Stimulated activated CD4-positive, alpha-beta T cell treated with anti-CD3 and anti-CD28 coated beads, TNF-alpha, amount 100 ng/mL, for 48 hours (primary cell): ENCODE measurements at regions not wholly inside any gene's neighbourhood (a gene's known extent, or its start where the extent isn't known, plus 50 kb on each side); places are given as distances from the start of the nearest gene placed in this dataset.
"Not testable (repeated sequence)": the region's sequence is repeated elsewhere in the genome, so short reads cannot be mapped to it uniquely, and the experiment has no call there.

ENCODE experiments used
- DNase-seq, 3 donors: peaks; one replicate each; pipeline ENCODE4 v3.0.0-alpha.2; 2020; ENCODE audit warnings: low read depth in 3 of 3

DNA sequence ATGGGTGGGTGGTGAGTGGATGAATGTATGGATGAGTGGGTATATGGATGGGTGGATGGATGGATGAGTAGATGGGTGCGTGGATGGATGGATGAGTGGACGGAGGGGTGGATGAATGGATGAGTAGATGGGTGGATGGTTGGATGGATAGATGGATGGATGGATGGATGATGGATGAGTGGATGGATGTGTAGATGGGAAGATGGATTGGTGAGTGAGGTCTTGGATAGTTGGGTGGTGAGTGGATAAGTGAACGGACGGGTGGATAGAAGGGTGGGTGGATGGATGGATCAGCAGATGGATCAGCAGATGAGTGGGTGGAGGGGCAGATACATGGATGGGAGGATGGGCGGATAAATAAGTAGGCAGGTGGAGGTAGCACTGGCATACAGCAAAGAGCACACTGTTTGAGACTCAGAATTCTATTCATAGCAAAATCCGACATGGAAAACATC is 163.5 kb downstream of the C9orf50 start:
- no peak for DNase-seq

DNA sequence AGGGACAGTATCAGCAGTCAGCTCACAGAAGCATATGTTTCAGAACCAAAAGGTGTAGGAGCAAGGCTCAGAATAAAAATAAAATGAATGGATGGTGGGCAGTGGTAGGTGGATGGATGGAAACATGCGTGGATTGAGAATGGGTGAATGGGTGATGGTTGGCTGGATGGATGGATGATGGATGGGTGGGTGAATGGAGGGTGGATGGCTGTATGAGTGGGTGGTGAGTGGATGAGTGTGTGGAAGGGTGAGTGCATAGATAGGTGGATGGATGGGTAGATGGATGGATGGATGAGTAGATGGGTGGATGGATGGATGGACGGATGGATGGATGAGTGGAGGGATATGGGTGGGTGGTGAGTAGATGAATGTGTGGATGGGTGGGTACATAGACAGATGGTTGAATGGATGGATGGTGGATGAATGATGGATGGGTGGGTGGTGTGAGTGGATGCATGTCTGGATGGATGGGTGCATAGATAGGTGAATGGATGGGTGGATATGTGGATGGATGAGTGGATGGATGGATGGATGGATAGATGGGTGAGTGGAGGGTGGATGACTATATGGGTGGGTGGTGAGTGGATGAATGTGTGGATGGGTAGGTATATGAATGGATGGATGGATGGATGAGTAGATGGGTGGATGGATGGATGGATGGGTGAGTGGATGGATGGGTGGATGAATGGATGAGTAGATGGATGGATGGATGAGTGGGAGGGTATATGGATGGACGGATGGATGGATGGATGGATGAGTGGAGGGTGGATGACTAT is 164.2 kb downstream of the C9orf50 start:
- no peak for DNase-seq

DNA sequence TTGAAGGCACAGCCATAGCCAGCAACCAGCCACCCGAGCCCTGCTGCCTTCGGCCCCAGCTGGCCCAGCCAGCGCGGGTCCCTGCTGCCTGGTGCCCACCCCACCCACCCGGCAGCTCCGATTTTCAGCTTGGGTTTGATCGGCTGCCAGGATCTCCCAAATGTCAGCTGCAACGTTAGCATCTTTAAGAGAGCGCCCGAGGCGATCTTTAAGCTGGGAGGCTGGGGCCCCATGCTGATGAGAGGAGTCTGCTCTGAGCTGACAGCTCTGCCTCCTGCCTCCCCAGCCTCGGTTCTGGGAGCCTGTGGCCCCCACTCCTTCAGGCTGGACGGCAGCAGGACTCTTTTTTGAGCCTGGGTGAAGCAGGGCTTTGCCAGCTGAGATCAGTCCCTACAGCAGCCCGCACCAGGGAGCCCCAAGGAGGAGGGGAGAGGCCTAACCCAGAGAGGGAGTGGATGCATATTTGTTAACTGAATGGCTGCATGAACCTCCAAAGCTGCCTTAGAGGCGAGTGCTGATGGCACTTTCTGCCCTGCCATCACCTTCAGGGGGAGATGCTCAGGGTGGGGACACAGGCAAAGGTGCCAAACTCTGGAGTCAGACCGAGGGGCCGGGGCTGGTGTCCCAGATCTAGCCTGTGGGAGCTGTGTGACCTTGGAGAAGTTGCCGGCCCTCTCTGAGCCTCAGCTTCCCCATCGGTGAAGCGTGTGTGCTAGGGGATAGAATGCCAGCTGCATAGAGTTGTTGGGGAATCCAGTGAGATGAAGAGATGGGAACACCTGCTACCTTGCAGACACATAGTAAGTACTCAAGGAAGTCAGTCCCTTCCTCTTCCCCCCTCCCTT is 165.5 kb downstream of the C9orf50 start:
- DNase-seq, result no peak

DNA sequence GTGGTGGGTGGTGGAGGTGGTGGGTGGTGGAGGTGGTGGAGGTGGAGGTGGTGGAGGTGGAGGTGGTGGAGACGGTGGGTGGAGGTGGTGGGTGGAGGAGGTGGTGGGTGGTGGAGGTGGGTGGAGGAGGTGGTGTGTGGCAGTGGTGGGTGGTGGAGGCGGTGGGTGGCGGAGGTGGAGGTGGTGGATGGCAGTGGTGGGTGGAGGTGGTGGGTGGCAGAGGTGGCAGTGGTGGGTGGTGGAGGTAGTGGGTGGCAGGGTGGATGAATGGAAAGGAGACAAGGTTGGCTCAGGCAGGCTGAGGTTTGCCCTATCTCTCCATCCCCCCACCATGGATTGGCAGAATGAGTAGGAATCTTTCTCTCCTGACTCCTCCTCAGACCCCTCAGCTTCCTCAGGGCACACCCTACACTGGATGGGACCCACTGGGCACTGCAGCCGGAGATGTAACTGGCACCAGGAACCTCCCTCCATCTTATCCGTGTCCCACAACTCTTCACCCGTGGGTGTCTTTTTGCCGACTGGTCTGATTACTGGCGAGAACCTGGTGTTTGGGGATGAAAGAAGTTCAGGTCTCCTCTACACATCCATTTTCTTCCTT is 166.3 kb downstream of the C9orf50 start:
- no peak for DNase-seq

DNA sequence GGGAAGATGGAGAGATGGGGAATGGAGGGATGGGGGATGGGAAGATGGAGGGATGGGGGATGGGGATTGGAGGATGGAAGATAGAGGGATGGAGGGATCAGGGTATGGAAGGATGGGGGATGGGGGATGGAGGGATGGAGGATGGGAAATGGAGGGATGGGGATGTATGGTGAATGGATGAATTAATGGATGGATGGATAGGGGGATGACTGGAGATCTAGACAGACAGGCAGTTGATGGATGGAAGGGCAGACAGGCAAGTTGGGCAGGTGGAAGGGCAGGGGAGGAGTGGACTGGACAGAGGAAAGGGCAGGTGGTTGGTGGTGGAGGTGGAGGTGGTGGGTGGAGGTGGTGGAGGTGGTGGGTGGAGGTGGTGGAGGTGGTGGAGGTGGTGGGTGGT is 167.2 kb downstream of the C9orf50 start:
- DNase-seq, result no peak

DNA sequence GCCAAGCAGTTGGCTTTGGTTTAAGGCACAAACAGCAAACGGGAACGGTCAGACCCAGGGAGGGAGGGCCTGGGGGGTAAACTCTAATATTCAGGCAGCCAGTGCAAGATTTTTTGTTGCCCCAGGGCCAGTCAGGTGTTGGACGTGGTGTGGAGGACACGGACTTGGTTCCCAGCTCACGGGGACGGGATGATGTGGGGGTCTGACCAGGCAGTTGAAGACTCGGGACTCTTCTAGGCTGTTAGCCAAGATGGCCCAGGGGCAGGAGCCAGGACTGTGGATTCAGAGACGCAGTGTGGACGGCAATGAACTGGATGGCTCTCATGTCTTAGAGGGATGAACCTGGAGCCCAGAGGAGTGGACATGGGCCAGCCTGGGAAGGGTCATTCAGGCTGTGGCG is 169.2 kb downstream of the C9orf50 start:
- no peak for DNase-seq

DNA sequence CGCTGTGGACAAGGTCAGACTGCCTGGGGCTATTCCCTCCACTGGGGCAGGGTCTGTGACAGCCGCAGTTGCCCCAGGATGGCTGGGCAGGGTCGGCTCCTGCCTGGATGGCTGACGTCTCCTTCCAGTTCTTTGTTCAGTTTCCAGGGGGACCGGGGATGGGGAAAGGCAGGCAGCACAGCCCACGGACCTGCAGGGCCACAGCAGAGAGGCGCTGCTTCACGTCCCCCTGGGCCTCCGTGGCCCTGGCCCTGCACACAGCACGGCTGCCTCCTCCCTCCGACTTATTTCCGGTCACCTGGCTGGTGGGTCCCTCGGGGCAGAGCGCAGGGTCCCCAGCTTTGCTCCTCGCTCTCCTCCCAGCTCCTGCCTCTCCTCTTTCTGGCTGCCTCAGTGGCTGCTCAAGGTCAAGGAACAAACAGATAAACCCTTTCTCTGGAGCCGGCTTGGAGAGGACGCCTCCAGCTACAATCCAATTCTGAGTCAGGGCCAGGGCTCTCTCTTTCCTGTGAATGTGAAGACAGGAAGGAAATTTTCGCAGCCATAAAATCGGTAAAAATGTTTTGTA is 169.7 kb downstream of the C9orf50 start:
- DNase-seq, result no peak

DNA sequence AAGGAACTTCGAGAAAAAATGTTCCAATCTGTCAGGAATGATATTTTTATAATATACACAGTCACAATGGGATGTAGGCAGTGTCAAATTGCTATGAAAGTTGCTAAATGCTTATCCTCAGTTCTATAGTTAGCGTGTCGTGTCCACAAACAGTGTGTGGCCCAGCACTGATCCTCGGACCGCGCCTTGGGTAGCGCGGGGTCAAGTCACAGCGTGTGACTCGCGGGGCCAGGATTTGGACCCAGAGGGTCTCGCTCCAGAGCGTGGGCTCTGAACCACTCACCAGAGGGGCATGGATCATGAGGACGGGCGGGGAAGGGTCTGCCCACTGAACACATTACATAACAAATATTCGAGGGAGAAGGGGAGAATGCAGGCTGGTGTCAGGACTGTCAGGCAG is 171.8 kb downstream of the C9orf50 start:
- no peak for DNase-seq

DNA sequence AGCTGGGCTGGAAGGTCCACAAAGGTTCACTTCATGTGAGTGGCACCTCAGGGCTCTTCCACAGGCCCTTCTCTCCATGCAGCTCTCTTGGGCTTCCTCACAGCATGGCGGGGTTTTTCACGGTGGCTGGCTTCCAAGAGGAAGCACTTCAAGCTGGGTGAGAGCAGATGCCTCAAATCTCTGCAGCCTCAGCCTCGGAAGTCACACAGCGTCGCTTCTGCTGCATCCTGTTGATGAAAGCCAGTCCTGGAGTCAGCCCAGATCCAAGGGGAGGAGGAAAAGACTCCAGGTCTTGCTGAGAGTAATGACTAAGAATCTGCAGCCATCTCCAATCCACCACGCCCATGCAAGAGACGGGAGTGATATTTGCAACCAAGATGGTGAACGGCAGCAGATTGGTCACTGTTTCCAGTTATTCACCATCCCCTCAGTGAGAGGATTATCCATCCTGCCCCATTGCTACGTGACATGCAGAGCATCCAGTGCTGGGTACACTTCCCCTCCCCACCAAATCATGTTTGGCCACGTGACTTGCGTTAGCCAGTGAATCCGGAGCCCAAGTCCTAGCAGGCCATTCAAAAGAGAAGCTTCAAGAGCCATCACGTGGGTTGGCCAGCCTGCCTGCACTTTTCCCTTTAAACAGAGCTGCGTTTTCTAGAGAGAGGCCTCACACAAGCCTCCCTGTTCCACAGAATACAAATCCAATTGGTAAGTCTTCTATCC is 173.9 kb downstream of the C9orf50 start:
- DNase-seq, result no peak

DNA sequence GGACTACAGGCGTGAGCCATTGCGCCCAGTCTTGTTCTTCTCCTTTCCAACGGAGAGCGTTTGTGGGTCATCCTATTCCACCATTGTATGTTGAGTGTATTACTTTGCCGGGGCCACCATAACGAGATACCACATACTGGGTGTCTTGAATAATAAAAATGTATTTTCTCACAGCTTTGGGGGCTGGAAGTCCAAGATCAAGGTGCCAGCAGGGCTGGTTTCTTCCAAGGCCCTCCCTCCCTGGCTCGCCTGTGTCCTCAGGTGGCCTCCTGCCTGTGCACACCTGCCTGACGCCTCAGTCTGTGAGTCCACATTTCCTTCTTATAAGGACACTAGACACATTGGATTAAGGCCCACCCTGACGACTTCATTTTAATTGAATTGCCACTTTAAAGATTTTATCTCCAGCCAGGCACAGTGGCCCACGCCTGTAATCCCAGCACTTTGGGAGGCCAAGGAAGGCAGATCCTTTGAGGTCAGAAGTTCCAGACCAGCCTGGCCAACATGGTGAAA is 175.1 kb downstream of the C9orf50 start:
- DNase-seq, result no peak

DNA sequence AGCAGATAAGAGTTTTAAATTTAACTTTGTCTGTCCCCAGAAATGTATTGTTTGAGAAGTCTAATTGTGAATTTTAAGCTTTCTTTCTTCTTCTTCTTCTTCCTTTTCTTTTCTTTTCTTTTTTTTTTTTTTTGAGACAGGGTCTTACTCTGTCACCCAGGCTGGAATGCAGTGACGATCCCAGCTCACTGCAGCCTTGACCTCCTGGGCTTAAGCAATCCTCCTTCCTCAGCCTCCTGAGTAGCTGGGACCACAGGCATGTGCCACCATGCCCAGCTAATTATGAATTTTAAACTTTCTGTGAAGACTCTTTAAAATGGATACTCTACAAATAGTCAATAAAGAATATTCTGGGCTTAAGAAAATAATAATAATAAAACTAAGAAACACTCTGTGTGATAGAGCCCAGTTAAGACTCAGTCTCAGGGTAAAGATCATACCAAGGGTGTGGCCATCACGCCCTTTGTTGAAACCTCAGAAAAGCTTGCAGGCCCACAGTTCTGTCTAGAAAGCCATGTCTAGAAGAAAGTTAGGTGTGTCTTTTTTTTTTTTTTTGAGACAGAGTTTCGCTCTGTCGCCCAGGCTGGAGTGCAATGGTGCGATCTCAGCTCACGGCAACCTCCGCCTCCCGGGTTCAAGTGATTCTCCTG is 177.3 kb downstream of the C9orf50 start:
- DNase-seq, result not testable (repeated sequence)

DNA sequence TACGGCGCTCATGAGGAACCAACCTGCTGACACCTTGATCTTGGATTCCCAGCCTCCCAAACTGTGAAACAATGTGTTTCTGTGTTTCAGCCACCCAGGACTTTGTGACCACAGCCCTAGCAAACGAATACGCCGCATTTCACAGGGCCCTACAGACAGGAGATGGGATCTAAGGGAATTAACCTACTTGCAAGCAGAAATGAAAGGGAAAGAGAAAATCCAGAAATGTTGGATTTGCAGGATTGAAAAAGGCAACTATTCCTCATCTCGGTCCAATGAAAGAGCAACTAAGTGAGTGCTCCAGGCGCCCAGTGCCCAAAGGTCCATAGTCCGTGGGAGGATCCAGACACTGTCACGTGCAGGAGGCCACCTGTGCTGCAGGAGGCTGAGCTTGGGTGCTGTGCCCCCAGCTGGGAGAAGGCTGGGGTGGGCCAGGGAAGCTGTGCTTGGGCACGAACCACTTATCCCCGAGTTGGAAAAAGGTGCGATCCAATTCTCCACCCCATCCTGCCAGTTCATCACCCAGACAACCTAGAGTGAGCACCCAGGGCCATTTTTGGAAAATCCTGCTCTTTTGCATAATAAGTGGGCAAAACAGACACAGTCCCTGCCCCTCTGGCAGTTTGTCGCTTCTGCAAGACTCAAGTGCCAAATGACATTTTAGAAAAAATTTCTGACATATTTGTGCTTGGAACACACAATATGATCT is 177.9 kb downstream of the C9orf50 start:
- no peak for DNase-seq

DNA sequence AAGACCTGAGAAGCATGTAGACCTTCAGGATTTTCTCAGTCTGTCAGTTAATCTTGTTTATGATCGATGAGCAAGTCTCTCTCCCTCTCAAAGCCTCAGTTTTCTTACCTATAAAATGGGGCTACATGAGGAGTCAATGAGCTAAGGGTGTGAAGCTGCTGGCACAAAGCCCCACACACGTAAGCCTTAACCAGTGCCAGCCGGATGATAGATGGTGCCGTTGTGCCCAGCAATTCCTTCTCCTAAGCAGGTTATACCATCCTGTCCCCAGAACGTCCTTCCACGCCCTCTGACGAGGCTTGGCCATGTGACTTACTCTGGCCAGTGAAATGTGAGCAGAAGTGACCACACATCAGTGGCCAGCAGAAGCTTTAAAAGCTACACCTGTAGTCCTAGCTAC is 179.0 kb downstream of the C9orf50 start:
- DNase-seq, result no peak

DNA sequence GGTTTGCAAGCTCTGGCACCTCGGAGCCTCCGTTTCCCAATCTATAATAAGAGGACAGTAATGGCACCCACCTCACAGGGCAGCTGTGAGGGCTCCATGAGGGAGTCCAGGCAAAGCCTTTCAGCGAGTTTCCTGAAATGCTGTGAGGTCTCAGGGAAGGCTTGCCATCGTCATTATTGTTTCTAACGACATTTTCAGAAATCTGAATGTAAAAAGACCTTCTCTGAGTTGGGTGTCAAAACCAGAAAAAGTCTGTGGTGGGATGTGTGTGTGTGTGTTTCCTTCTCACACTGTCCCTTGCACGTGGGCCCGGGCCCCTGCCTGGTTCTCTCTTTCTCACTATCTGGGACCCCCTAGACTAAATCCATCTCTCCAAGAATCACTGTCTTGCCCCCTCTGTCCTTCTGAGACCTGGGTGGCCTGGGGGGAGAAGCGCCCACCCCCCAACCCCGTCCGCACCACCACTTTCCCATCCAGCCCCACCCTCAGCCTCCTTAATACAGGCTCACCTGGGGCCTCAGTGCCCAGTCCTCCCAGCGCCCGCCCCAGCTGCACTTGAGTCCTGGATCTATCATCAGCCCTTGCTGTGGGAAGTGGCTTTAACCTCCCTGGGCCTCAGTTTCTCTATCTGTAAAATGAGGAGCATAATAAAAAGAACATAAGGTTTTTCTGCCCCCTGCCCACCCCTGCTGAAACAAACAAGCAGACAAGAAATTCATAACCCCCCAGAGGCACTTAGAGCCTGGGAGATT is 180.3 kb downstream of the C9orf50 start:
- no peak for DNase-seq

DNA sequence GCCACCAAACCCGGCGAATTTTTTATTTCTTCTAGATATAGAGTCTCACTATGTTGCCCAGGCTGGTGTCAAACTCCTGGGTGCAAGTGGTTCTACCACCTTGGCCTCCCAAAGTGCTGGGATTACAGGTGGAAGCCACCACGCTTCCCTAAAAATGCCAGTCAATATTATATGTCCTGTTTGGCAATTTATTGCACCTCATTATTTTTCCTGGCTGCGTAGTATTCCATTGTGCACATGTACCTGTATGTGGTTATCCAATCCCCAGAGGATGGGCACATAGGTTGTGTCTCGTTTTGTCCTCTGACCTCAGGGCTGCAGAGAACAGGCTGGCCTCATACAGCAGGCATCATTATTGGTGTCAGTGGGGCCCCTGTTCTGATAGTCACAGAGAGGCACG is 181.7 kb downstream of the C9orf50 start:
- DNase-seq, result no peak

DNA sequence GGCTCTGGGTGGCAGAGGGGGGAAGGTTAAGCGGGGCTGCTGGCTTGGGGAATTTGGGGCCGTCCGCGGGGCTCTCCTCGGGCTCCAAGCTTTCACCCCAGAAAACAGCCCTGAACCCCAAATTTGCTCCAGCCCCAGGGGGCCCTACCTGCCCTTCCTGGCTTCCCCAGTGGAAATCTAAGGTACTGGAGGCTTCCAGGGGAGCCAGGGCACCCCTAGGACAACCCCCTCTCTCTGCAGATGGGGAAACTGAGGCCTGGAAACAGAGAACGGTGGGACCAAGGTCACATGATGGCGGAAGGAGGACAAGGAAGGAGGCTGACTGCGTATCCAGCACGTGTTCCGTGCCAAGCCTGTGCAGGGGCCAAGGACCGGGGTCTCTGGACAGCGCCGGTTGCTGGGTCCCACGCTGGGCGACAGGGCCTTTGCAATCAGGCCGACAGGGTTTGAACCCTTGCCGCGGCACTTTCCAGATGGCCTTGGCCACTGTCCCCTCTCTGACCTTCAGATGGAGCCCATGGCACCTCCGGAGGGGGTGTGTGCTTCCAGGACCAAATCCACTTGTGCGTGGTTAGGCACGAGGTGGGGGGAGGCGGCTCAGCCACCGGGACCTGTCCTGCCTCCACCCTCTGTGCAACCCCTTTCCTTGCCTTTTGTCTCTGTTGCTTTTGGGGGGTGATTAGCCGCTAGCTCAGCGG is 183.1 kb downstream of the C9orf50 start:
- no peak for DNase-seq

DNA sequence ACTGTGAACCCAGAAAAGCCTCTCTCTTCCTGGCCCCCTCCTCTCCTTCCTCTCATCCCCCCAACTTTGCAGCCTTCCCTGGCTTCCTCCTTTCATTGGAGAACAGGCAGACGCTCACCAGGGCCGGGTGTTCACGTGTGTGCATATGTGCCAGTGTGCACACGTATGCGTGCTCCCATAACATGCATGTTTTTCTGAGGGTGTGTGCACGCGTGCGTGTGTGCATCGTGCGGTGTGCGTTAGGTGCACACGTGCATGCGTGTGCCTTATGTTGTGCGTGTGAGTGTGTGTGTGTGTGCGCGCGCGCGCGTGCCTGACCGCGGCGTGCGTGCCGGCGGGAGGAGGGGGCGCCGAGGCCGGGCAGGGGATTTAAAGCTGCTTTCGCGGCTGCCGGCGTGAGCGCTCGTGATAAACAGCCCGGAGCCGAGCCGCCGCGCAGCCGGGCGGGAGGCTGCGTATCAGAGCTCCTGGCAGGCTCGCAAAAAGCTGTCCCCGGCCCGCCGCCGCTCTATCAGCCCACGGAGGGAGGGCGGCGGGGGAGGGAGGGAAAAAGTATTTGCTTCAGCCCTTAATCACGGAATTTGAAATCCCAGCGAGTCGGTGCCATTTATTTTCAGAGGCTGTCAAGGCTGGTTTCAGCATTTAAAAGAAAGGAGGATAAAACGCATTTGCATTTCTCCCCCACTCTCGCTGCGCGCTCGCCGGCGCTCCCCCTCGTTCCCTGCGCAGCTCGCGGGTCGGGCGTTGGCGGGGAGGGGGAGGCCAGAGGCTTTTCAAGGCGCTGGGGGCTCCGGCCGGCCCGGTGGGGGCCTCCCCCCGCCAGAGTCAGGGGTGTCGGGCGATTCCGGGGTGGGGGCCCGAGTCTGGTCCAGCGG is 183.9 kb downstream of the C9orf50 start:
- DNase-seq, result no peak
